ENCODE measurements at regions not wholly inside any gene's neighbourhood (a gene's known extent, or its start where the extent isn't known, plus 50 kb on each side); places are given as distances from the start of the nearest gene placed in this dataset.
"Not testable (repeated sequence)": the region's sequence is repeated elsewhere in the genome, so short reads cannot be mapped to it uniquely, and the experiment has no call there.

DNA sequence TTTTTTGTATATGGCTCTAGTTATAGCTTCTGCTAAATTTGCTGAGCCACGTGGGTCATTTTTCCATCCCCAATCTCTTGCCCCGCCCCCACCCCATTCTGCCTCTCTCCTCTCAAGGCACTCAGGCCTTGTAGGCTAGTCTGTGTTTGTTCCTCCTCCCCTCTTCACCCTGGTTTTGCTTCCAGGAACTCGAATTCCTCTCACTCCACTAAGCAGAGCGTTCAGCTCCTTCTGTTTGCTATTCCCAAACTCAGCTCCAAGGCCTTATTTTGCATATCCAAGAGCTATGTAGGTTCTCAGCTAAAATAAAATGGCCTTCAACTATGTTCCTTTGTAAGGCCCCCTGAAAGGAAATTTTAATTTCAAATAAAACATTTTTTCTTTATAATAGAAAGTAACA, 1293.7 kb downstream of the EPHA7 start:
- no peak for DNase-seq

DNA sequence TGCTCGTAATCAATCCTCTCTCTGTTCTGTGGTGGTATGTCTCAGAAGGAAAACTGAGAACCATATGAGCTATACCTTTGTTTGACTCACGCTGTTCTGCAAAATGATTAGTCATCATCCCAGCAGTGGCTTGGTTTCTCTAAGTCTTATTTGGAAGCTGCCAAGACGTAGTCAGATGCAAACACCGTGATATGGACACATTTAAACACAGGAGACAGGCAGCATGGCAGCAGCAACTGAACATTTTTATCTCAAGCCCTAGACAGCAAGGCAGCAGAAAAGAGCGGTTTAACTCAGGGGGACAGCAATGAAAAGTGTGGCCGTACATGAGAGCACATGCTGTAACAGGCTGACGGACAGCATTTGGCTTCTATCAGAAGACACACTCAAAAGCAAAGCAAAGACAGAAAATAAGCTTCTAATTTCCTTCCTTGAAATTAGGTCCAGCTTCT, 1295.1 kb downstream of the EPHA7 start:
- no peak for DNase-seq

DNA sequence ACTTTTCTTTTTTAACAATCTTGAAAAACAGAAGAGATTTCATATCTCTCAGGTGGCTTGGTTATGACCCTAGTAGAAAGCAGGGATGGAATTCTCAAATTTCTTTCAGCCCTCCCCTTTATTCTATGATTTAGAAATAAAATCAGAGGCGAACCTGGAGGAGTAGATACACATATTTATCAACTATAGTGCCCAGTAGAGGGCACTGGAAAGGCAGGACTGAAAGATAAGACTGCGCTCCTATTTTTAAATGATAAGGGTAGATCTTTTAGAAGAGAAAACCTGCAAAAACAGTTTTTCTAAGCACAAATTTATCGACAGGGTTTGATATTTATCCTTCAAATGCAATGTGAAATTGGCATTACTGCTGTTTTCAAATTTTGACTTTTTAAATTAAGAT, 1296.6 kb downstream of the EPHA7 start:
- no peak for DNase-seq

DNA sequence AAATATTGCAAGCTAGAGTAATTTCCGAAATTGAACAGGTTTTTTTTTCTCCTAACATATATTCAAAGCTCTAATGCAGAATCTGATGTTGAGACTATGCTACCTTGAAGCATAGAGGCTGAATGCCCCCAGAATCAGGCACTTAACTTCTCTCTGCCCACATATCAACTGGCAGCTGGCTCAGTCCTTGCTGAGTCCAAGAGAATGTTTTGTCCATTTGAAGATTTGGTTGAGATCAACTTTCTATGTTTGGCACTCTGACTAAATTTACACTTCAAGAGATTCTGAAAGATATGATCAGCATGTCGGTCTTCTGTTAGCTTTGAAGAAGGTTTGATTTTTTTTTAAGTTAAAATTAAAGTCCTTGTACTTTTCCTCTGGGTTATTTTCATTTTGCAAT, 1298.1 kb downstream of the EPHA7 start:
- no peak for DNase-seq

DNA sequence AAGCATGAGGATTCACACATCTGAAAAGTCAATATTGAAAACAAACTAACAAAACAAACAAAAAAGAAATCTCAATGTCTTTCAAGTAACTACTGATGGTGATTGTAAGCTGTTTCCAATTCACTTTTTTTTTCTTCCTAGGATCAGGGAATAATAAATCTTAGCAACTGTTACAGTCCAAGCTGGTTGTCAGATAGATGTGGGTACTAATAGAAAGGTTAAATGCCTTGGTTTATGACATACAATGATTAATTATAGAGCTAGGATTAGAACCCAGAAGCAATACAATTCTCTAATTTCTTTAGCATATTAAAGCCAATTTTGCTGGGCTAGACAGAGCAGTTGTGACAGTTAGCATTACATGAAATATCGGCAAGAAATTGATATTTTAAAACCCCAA, 1301.6 kb downstream of the EPHA7 start:
- no peak for DNase-seq

DNA sequence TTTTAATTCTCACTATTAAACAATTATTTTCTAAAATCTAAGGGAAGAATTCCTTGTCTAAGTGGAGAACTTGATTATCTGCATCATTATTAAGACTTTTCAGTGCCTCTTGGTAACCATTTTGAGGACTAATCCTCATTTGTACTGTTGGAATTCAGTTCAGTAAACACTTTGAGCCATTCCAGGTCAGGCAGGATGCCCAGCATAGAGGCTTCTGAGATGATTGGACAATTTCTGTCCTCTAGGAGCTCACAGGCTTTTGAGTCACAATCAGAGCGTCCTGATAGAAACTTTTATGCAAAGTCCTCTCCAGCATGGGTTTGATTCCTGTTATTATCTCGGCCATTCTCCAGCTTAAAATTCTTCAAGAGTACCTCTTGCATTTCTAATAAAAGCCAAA, 1304.6 kb downstream of the EPHA7 start:
- DNase-seq, result no peak

DNA sequence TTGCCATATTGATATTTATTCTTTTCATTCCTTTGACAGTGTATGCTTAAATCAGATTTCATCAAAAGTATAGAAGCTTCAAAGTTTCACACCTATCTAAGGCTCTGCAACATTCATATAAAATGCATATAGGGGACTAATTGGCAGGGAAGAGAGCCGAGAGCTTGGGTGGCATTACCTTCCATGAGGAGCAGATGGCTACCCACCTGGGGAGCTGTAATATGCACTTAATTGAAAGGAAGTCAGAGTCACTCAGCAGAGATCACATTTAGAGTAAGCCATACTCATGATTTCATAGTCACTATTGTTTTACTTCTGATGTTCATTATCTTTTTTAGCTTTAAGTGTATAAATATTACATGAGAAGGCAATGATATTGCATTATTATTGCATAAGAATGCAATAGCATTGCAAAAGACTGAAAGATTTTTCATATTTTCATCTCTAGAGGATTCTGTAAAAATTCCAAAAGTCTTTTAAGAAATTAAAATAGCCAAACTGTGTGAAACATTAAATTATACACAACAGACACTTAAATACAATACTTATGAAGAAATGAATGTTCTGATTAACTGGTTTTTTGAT, 1305.2 kb downstream of the EPHA7 start:
- DNase-seq, result no peak

DNA sequence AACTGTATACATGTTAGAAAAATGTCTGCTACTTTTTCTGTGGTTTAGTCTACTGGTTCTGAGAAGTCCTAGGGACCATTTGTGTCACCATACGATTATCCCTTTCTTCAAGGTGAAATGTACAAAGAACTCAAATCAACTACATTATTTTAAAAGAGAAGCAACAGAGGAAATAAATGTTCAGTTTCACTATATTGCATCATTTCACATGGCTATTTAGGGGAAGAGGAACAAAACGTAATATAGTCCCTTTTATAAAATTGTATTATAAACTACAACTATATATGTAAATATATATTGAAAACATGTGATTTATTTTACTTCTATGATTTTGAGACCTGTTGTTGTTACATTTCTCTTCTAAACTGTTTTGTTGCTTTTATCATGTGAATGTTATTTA, 1308.0 kb downstream of the EPHA7 start:
- DNase-seq, result no peak

DNA sequence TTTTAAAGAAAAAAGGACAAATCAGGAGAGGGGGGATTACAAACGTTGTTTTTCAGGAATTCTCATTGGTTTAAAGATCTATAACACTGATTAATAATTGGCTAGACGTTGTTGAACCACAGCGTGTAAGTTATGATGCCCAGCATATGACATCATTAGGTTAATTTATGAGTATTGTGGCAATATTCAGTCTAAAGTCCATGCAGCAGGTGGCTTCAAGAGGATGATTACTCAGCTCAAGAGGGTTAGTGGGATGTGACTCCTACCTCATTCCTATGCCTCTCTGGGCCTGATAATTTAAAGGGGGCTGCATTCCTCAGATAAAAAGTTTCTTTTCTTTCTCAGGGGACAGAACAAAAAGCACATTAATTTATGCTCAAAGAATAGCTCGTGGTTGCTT, 1309.0 kb downstream of the EPHA7 start:
- no peak for DNase-seq

DNA sequence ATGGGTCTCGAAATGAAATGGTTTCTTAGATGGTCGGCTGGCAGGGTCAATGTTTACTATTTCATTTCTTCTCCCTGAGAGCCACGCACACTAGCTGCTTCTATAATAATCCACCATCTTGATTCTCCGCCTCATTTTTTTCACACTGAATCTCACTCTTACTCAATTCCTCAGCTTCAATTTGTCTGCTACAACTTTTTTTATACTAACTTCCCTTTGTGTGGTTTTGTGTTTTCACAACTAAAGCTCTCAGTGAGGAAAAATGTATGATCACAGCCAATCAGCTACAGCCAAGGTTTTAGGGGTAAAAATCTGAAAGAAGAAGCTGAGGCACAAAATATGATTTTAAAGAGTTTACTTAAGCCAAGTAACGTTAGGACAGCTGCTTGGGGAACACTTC, 1309.4 kb downstream of the EPHA7 start:
- DNase-seq, result no peak

DNA sequence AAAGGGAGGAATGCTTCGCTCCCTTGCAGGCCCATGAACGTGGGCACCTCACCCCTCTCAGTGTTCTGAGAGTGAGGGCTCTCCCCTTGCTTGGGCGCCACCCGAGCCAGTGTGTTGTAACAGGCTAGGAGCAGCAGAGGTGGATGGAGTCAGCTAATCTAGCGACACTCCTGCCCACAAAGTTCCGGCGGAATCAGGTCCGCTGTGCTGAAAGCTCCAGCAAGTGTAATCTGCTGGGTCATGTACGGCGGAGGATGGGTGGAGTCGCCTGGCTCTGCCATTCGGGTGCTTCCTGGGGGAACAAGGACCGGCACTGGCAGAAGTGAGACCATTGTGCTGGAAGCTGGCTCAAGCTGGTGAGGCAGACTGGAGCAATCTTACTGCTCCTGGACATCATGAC, 1310.1 kb downstream of the EPHA7 start:
- DNase-seq, result no peak

DNA sequence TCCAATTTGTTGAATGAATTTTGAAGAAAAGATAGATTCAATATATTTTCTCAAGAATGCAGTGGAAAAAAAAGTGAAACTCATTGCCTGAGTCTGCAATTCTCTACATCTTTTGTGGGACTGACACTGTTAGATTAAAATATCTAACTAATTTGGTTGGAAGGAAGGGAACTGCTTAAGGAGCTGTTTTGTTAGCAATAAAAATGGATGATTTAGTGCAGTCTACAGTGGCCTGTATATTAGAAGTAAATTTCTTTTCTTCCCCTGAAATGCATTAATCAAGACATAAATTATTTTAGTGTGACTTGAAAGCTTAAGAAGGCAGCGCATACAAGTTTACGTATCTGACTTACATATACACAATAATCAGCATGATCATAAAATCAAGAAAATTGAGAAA, 1332.6 kb downstream of the EPHA7 start:
- no peak for DNase-seq

DNA sequence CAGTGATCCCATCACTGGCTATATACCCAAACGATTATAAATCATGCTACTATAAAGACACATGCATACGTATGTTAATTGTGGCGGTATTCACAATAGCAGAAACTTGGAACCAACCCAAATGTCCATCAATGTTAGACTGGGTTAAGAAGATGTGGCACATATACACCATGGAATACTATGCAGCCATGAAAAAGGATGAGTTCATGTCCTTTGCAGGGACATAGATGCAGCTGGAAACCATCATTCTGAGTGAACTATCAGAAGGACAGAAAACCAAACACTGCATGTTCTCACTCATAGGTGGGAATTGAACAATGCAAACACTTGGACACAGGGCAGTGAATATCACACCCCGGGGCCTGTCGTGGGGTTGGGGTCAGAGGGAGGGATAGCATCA, 1335.4 kb downstream of the EPHA7 start:
- not testable (repeated sequence) for DNase-seq

DNA sequence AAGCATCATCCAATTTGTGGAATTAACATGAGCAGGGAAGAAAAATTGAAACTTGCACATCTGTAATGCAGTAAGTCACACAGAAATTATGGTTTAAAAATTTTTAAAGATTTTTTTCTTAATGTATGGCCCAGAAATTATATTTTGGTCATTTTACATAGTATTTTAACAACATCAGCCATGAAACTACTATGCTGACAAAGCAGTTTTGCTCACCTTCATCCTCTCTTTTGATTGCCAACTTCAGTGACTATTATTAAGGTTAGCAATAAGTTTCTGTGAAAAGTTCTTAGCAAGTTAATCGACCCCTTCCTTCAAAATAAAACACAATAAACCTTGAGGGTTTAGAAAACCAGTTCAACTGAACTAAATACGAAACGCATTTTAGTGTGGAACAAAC, 1347.0 kb downstream of the EPHA7 start:
- DNase-seq, result no peak

DNA sequence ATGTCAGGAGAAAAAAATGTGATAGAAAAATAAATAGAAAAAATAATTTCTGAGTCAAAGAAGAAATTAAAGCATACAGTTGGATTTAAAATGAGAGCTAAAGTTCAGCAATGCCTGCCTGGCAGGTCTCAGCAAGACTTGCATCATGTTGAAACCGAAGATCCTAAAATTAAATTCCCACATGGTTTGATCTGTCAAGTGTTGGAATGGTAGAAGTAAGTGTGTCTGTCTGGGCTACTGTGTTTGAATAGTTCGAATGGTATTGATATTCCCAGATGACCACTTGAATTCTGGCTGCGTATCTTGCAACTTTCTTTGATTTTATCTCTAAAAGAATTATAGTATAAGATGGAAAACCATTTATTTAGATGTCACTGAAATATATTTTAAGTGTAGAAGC, 1349.6 kb downstream of the EPHA7 start:
- no peak for DNase-seq

DNA sequence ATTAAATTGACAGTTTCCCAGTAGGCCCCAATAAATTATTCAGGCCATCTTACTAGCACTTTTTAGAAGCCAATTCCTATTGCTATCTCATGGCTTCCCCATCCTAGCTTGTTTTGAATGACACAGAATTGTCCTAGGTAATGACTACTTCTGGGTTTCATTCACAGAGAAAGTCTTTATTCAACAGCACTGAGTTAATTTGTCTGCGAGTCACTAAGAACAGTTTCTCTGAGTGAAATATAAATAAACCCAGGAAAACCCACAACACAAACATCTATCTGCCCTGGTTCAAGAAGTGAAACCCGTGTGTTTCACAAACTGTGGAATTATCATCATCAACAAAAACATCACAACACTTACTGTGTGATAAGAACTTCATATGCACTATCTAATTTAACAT, 1366.8 kb downstream of the EPHA7 start:
- DNase-seq, result no peak

DNA sequence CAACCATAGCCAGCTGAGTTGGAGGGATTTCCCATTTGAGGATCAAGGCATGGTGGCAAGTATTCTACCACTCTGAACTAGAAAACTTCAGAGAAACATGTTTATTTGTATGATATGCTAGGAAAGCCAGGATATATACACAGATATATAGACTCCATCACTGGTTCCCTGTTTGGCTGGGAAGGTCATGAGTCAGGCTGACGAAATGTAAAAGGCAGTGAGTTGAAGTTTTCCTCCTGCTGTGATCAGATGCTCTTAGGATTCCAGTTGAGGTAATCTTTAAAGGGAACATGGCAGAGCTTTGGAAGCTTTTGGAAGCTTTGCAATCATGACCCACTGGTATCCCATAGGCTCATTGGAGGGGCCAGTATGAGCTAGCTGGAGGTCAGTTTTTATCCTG, 1369.1 kb downstream of the EPHA7 start:
- no peak for DNase-seq

DNA sequence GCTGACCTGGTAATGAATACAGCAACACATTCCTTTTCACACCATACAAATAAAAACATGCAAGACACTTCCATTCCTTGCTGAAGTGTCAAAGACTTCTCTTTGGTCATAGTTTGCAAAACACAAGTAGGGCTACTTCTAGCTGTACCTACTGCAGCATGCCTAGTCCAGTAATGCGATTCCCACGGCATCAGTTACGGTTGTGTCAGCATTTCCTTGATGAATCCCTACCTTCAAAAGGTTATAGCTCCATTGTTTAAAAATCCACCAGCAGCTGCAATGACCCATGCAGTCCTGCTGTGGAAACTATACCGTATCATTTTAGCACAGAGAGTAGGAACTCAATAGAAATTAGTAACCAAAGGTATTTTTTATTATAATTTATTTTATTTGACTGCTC, 1371.5 kb downstream of the EPHA7 start:
- no peak for DNase-seq

DNA sequence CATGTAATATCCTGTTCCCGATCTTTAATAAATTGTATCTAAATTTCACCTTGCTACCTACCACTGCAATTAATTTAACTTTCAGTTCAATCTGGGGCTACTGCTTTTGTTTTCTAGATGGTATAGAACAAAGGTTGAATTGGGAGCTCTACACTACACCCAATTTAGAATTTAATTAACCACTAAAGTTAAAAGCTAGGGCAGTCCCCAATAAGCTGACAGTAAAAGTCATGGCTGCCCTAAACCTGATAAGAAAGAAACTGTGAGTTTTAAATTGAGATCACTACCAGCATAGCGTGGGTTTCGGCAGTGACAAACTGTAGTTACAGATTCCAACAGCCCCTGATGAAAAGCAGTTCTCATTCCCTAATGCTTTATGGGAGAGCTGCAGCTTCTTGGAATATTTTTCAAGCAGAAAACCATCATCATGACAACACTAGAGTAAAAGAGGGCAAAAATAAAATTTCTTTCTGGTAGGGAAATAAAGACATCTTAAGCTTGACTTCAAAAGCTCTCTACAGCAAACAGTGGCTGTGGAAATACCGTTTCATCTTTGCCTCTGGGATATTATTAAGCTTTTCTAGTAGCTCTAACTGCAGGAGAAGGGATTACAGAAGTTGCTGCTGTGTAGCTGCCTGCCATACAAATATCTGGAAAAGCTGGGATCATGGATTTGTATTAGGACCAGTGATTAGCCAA, 1372.1 kb downstream of the EPHA7 start:
- DNase-seq, result no peak

DNA sequence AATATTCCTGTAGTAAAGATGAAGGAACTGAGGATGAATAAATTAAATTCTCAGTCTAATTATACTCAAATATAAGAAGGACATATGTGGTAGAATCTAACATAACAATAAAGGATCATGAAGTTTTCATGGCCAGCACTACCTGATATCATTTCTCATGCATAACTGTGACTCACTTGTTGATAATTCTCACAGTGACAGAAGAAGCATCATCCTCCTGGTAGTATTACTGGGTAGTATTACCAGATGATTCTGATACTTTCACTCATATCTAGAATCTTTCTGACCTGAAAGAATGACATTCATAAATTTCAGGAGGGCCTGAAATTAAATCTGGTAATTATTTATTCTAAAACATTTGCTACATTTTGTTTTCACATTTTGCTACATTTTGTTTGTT, 1375.0 kb downstream of the EPHA7 start:
- DNase-seq, result no peak

DNA sequence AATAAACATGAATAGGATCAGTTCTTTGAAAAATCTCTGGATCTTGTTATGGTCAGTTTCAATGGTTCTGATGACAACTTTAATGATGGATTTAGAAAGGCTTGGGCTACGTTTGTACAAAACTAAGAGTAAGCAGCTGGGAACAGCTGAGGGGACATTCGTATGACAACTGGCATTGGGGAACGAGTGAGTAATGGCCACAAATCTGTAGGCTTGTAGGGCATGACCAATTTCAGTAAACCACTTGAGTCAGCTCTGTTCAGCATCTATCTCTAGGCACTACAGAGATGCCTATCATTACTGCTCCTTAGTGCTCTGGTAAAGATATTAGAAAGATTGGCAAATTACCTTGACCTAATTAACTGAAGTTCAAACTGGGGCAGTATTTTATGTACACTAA, 1375.6 kb downstream of the EPHA7 start:
- no peak for DNase-seq

DNA sequence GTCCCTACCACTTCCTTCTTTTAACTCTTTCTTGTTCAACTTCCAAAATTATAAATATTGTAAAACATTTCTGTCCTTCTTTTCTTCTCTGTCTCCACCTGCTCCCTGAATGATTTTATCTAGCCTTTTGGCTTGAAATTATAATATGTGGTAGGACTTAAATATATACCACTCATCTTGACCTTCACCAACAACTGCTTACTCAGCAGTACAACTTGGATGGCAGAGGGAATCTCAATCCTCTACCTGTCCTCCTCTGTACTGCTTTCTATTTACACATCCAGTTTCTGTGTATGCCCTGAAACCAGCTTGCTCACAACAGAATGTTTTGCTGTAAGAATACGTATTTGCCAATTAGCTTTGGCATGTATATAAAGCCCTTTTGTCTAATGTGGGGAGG, 1392.5 kb downstream of the EPHA7 start:
- DNase-seq, result no peak

DNA sequence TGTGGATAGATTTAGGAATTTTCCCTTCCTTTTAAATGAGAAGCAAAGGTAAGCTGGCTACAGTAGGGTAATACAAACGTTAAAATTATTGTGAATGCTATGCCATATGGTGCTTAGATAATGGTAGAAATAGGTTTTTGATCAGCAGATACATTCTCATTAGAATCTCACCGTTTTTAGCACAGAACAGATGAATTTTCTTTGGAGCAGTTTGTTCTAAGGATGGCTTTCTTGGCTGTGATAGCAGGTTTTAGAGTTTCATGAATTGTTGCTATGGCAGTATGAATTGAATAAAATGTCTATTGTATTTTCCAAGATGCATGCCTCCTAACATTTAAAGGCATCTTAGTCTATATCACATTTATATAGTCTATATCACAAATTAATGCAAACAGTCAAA, 1394.5 kb downstream of the EPHA7 start:
- DNase-seq, result no peak

DNA sequence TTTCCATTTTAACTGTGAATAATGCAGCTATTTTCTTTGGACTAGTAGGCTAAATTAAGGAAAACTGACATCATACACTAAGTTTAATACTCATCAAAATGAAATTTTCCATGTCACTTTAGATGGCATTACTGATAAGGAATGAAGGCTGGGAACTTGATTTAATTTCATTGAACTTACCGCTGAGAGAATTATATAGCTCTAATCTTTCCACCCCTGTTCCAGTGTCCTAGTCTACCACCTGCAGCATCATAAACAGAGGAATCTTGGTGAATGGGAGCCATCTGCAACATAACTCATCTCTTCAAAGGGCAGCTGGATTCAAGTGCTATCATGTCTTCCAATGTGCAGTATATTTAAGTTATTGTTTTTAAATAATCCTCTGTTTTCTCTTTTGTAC, 1395.2 kb downstream of the EPHA7 start:
- no peak for DNase-seq

DNA sequence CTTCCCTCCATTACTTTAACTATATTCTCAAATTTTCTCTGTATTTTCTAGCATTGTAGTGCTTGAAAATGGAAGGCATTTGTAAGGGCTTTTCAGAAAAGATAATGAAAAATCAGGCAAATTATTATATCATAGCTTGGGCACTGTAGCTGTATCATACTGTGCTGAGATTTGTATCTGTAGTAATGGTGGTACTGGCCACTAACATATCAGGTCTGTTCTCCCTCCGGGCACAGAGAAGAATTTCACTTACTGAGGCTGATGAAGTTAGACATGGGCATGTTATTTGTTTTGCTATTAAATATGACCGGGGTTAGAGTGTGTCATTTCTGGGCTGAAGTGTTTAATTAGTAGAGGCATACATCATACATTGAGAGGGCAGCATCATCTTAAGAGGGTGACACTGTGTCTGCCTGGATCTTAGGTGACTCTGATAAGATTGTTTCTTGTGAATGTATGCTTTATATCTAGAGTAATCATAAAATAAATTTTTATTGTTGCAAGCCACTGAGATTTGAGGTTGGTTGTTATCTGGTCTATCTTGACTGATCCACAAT, 1395.9 kb downstream of the EPHA7 start:
- DNase-seq, result no peak
